ENCODE measurements at regions not wholly inside any gene's neighbourhood (a gene's known extent, or its start where the extent isn't known, plus 50 kb on each side); places are given as distances from the start of the nearest gene placed in this dataset.

- TF ChIP-seq EGR1 (IDR thresholded peaks at IDR 0.05) (no peak), YY1 (IDR thresholded peaks at IDR 0.05; ENCODE audit: low read depth) (no peak), TCF12 (IDR thresholded peaks at IDR 0.05; ENCODE audit: low read depth) (no peak), FOXM1 (IDR thresholded peaks at IDR 0.05; ENCODE audit: borderline replicate concordance, low read depth) (no peak), RAD21 (IDR thresholded peaks at IDR 0.05; ENCODE audit: low read depth) (no peak), REST (IDR thresholded peaks at IDR 0.05; ENCODE audit: low read depth) (no peak), EP300 (IDR thresholded peaks at IDR 0.05; ENCODE audit: borderline replicate concordance) (no peak), TEAD4 (IDR thresholded peaks at IDR 0.05) (no peak), ZBTB7A (IDR thresholded peaks at IDR 0.05; ENCODE audit: low read depth) (no peak), USF1 (IDR thresholded peaks at IDR 0.05) (no peak), CEBPB (IDR thresholded peaks at IDR 0.05) (no peak), CREB1 (IDR thresholded peaks at IDR 0.05; ENCODE audit: low read depth) (no peak), MAX (IDR thresholded peaks at IDR 0.05) (no peak), TAF1 (IDR thresholded peaks at IDR 0.05; ENCODE audit: low read depth) (no peak), NFIC (IDR thresholded peaks at IDR 0.05) (no peak)
These were observed 75.1 kb downstream of the INHBA start for GRCh38 chr7:41627645-41628298.

- no peak for TF ChIP-seq MAX (IDR thresholded peaks at IDR 0.05)
These were observed 78.1 kb downstream of the INHBA start for GRCh38 chr7:41624818-41625217.

- TF ChIP-seq EGR1 (IDR thresholded peaks at IDR 0.05): no peak
- no peak for TF ChIP-seq USF1 (IDR thresholded peaks at IDR 0.05)
These were observed 80.7 kb downstream of the INHBA start for GRCh38 chr7:41621953-41622831.

- TF ChIP-seq CEBPB (IDR thresholded peaks at IDR 0.05) (no peak), EP300 (IDR thresholded peaks at IDR 0.05; ENCODE audit: borderline replicate concordance) (no peak), REST (IDR thresholded peaks at IDR 0.05; ENCODE audit: low read depth) (no peak), EGR1 (IDR thresholded peaks at IDR 0.05) (no peak), MAX (IDR thresholded peaks at IDR 0.05) (no peak), TAF1 (IDR thresholded peaks at IDR 0.05; ENCODE audit: low read depth) (no peak), USF1 (IDR thresholded peaks at IDR 0.05) (no peak), NFIC (IDR thresholded peaks at IDR 0.05) (no peak), FOXM1 (IDR thresholded peaks at IDR 0.05; ENCODE audit: borderline replicate concordance, low read depth) (no peak), TCF12 (IDR thresholded peaks at IDR 0.05; ENCODE audit: low read depth) (no peak), CREB1 (IDR thresholded peaks at IDR 0.05; ENCODE audit: low read depth) (no peak), YY1 (IDR thresholded peaks at IDR 0.05; ENCODE audit: low read depth) (no peak), TEAD4 (IDR thresholded peaks at IDR 0.05) (no peak), RAD21 (IDR thresholded peaks at IDR 0.05; ENCODE audit: low read depth) (no peak), ZBTB7A (IDR thresholded peaks at IDR 0.05; ENCODE audit: low read depth) (no peak)
These were observed 84.9 kb downstream of the INHBA start for GRCh38 chr7:41617987-41618386.

GRCh38 chr7:41612798-41613197 lies 90.1 kb downstream of the INHBA start:
- no peak for TF ChIP-seq MAX (IDR thresholded peaks at IDR 0.05)

Data from Ishikawa (cell line).